HepG2 (cell line): ENCODE measurements at regions not wholly inside any gene's neighbourhood (a gene's known extent, or its start where the extent isn't known, plus 50 kb on each side); places are given as distances from the start of the nearest gene placed in this dataset.

Experiments
- ATAC-seq: fragments of 200-7000 bp; cut with Tn5 transposase; 3 replicates; pipeline ENCODE4 v1.9.1; 2020; ENCODE audit warnings: mild to moderate bottlenecking, moderate library complexity
- BruUV-seq: library from RNA; stranded (reverse); fragments of 400-500 nt; replicated peaks from 2 replicates; lab custom pipeline; 2021; lab: Mats Ljungman, UMichigan
- CTCF ChIA-PET: fragments of 300-600 bp; formaldehyde crosslinking; extraction: SDS; loops from one replicate; lab custom pipeline; 2021; ENCODE audit warnings: low total read pairs, inconsistent platforms, low intra/inter-chr PET ratio; lab: Yijun Ruan, JAX
- POLR2A ChIA-PET: fragments of 350-600 bp; sonication (Branson Sonifier 250); formaldehyde crosslinking; loops from one replicate; lab custom pipeline; 2020; ENCODE audit warnings: antibody characterized with exemption, inconsistent platforms; lab: Yijun Ruan, JAX
- DNase-seq: peaks from one replicate; pipeline ENCODE4 v3.0.0-alpha.2; 2015; ENCODE audit warnings: low spot score
- FAIRE-seq: peaks from 3 replicates; lab custom pipeline; 2011; peaks lifted over from hg19 to GRCh38; lab: Jason Lieb, UNC
- H2AFZ ChIP-seq: one replicate; pipeline ENCODE4 v1.6.1; 2011; ENCODE audit warnings: low read length, inconsistent platforms
- H3K27ac ChIP-seq: fragments of 300-600 bp; 3 replicates; pipeline ENCODE4 v1.8.0; 2011; ENCODE audit warnings: mixed run types, mild to moderate bottlenecking, mixed read lengths, low read length, inconsistent platforms; ENCODE audit not compliant: insufficient read depth; ENCODE audit errors: extremely low read length
- H3K27me3 ChIP-seq, 2 experiments: fragments of 200-600 bp in 1 of 2; 2 replicates in 1 of 2; 3 replicates in 1 of 2; pipeline versions ENCODE4 v1.6.0 to v1.8.0; 2011; ENCODE audit warnings: low read length in 2 of 2, mild to moderate bottlenecking in 2 of 2, moderate library complexity in 2 of 2, inconsistent platforms in 1 of 2; ENCODE audit not compliant: insufficient read depth in 2 of 2, control insufficient read depth in 1 of 2
- H3K36me3 ChIP-seq, 2 experiments: fragments of 200-600 bp in 1 of 2; replicated peaks in 1 of 2; 2 replicates in 1 of 2; 3 replicates in 1 of 2; pipeline versions ENCODE4 v1.5.1 to v1.8.0; 2011; ENCODE audit warnings: low read length in 2 of 2, inconsistent platforms in 1 of 2; ENCODE audit not compliant: insufficient read depth in 2 of 2, control insufficient read depth in 1 of 2
- H3K4me1 ChIP-seq: 2 replicates; pipeline ENCODE4 v1.5.1; 2012; ENCODE audit warnings: low read length, inconsistent platforms; ENCODE audit not compliant: insufficient read depth
- H3K4me2 ChIP-seq: 2 replicates; pipeline ENCODE4 v1.6.0; 2011; ENCODE audit warnings: low read depth, low read length, inconsistent platforms
- H3K4me3 ChIP-seq, 3 experiments: fragments of 200-600 bp in 1 of 3; sonication (generic), shearing (Covaris generic) in 1 of 3; replicated peaks in 1 of 3; 2 replicates each; pipeline ENCODE4 v1.5.1; 2011 to 2016; ENCODE audit warnings: low read length in 3 of 3, inconsistent platforms in 2 of 3, low read depth in 2 of 3, mild to moderate bottlenecking in 2 of 3, control low read depth in 1 of 3, mixed read lengths in 1 of 3; ENCODE audit not compliant: insufficient read depth in 1 of 3
- H3K79me2 ChIP-seq: one replicate; pipeline ENCODE4 v1.6.1; 2011; ENCODE audit warnings: low read length, inconsistent platforms; ENCODE audit not compliant: insufficient read depth
- H3K9ac ChIP-seq: 2 replicates; pipeline ENCODE4 v1.6.0; 2011; ENCODE audit warnings: mild to moderate bottlenecking, low read depth, low read length, inconsistent platforms; ENCODE audit not compliant: insufficient read depth
- H3K9me3 ChIP-seq: 2 replicates; pipeline ENCODE4 v1.5.1; 2012; ENCODE audit warnings: mild to moderate bottlenecking, low read length
- H4K20me1 ChIP-seq: 2 replicates; pipeline ENCODE4 v1.6.0; 2011; ENCODE audit warnings: inconsistent platforms, mild to moderate bottlenecking, low read length, moderate library complexity; ENCODE audit not compliant: insufficient read depth
- ATF7 ChIP-seq, 2 experiments: fragments of 450-650 bp in 1 of 2; sonication (generic) in 1 of 2; formaldehyde crosslinking in 1 of 2; IDR thresholded peaks; 2 replicates each; pipeline versions ENCODE4 v1.4.0 to v1.6.1; 2016 to 2020; ENCODE audit warnings: antibody characterized with exemption in 1 of 2, mild to moderate bottlenecking in 1 of 2, missing genetic modification reagents in 1 of 2
- CREB1 ChIP-seq, 2 experiments: fragments of 450-650 bp in 1 of 2; IDR thresholded peaks; 2 replicates each; pipeline ENCODE4 v1.6.1; 2016 to 2017; ENCODE audit warnings: control low read depth in 1 of 2, mild to moderate bottlenecking in 1 of 2, missing compliant biosample characterization in 1 of 2, missing genetic modification characterization in 1 of 2
- NKX3-1 ChIP-seq: sonication (generic); formaldehyde crosslinking; IDR thresholded peaks from 2 replicates; pipeline ENCODE4 v1.5.0; 2020; ENCODE audit warnings: missing genetic modification reagents
- PHF5A ChIP-seq: IDR thresholded peaks from one replicate; pipeline ENCODE4 v1.6.1; 2018; ENCODE audit warnings: low read depth, missing genetic modification reagents; ENCODE audit not compliant: unreplicated experiment
- REPIN1 ChIP-seq: sonication (generic); formaldehyde crosslinking; IDR thresholded peaks from 2 replicates; pipeline ENCODE4 v1.8.0; 2022; ENCODE audit warnings: missing genetic modification reagents, low read depth, mild to moderate bottlenecking, borderline replicate concordance
- WIZ ChIP-seq: sonication (generic); formaldehyde crosslinking; IDR thresholded peaks from 2 replicates; pipeline ENCODE4 v1.5.1; 2020; ENCODE audit warnings: mild to moderate bottlenecking, missing genetic modification reagents
- ZNF510 ChIP-seq: sonication (generic); formaldehyde crosslinking; IDR thresholded peaks from 2 replicates; pipeline ENCODE4 v1.4.0; 2020; ENCODE audit warnings: low read depth, mild to moderate bottlenecking, missing genetic modification reagents
- ZSCAN22 ChIP-seq: sonication (generic); formaldehyde crosslinking; IDR thresholded peaks from 2 replicates; pipeline ENCODE4 v1.4.0; 2020; ENCODE audit warnings: mild to moderate bottlenecking, missing genetic modification reagents
- WGBS: methylation state at CpG from one replicate; pipeline ENCODE4 v1.1.6; 2017; ENCODE audit warnings: low lambda C conversion rate; 5-methylcytosine and 5-hydroxymethylcytosine counted together
- in situ Hi-C: cut with HindIII; loops from 2 replicates; pipeline ENCODE4 v1.10.0; 2017; ENCODE audit warnings: low pct_unique_long_range_greater_than_20kb; ENCODE audit not compliant: extremely low pct_ligation_motif_present
- intact Hi-C: fragments of 100-400 bp; cut with micrococcal nuclease; formaldehyde crosslinking; loops from one replicate; pipeline ENCODE4 v1.10.0; 2022; ENCODE audit not compliant: unreplicated experiment
- TF ChIP-seq, protein P1 (sequence below): sonication (generic); formaldehyde crosslinking; conservative IDR thresholded peaks from 2 replicates; pipeline ENCODE4 v1.4.0; 2020; ENCODE audit warnings: missing genetic modification reagents

DNA sequence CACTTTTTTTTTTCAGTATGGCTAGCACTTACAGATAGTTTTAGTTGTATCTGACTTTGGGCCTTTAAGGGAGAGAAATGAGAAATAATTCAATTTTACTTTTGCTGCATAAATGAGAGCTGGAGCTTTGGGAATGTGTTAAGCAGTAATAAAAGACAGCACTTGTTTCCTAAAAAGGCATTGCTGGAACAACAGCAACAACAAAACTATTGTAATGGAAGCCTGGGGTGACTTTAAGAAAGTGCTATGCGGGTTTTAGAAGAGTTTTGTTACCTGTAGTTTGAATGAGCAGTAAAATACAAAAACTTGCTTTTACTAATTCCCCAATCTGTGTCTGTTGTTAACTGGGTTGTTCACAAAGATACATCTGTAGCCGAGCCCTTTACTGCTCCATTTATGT is 774.0 kb upstream of the ARPP21 start:
- Histone ChIP-seq H3K4me2 (no peak overlapping the region), H3K27me3 (no peaks in the 10 kb centered on the region), H3K36me3 (no peaks in the 10 kb centered on the region), H3K9ac (no peak overlapping the region), H3K27ac (no peak overlapping the region), H3K4me1 (no peaks in the 10 kb centered on the region), H3K9me3 (peaks cover 6% of the 10 kb centered on the region; the same call in 1 of the 2 replicates), H3K4me3 (no peak overlapping the region), H3K79me2 (no peaks in the 10 kb centered on the region), H4K20me1 (no peaks in the 10 kb centered on the region), H2AFZ (no peak overlapping the region)
- ChIA-PET POLR2A (no interaction called here), CTCF (no interaction called here)
- 0% methylated on average over 2 of the region's 2 CpGs for WGBS
- BruUV-seq, result no TSS peak
- no peak for FAIRE-seq
- no peak for ATAC-seq
- no peak for DNase-seq
- intact Hi-C loops (no loop called here), in situ Hi-C loops (no loop called here)
- TF ChIP-seq WIZ (CRISPR knock-in tag) (no peak), NKX3-1 (CRISPR knock-in tag) (no peak), REPIN1 (CRISPR knock-in tag) (no peak), ZNF510 (no peak), ZSCAN22 (no peak)
- TF ChIP-seq, protein P1, sequence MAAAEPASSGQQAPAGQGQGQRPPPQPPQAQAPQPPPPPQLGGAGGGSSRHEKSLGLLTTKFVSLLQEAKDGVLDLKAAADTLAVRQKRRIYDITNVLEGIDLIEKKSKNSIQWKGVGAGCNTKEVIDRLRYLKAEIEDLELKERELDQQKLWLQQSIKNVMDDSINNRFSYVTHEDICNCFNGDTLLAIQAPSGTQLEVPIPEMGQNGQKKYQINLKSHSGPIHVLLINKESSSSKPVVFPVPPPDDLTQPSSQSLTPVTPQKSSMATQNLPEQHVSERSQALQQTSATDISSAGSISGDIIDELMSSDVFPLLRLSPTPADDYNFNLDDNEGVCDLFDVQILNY (CRISPR knock-in tag), result no peak

GRCh38 chr3:34868935-34869334 is 770.4 kb upstream of the ARPP21 start:
- Histone ChIP-seq H3K79me2 (no peaks in the 10 kb centered on the region), H3K27ac (no peak overlapping the region), H3K4me2 (no peak overlapping the region), H3K9me3 (peaks cover 6% of the 10 kb centered on the region; the same call in 1 of the 2 replicates), H3K4me3 (no peak overlapping the region), H3K36me3 (no peaks in the 10 kb centered on the region), H3K4me1 (no peaks in the 10 kb centered on the region), H2AFZ (no peak overlapping the region), H3K9ac (no peak overlapping the region), H3K27me3 (no peaks in the 10 kb centered on the region), H4K20me1 (no peaks in the 10 kb centered on the region)
- intact Hi-C loops (no loop called here), in situ Hi-C loops (no loop called here)
- POLR2A ChIA-PET, result no interaction called here
- WGBS, result 0% methylated on average over 1 of the region's 1 CpG
- CTCF ChIA-PET, result no interaction called here
- FAIRE-seq (no peak), DNase-seq (no peak), ATAC-seq (no peak)
- TF ChIP-seq CREB1 (IDR thresholded peaks at IDR 0.05) (peak; percentile 87), CREB1 (CRISPR knock-in tag; IDR thresholded peaks at IDR 0.05) (no peak), PHF5A (CRISPR knock-in tag) (no peak), ATF7 (IDR thresholded peaks at IDR 0.05) (peak; percentile 93), ATF7 (CRISPR knock-in tag; IDR thresholded peaks at IDR 0.05) (no peak)
- BruUV-seq, result no TSS peak
